ENCODE measurements at regions not wholly inside any gene's neighbourhood (a gene's known extent, or its start where the extent isn't known, plus 50 kb on each side); places are given as distances from the start of the nearest gene placed in this dataset.

DNA sequence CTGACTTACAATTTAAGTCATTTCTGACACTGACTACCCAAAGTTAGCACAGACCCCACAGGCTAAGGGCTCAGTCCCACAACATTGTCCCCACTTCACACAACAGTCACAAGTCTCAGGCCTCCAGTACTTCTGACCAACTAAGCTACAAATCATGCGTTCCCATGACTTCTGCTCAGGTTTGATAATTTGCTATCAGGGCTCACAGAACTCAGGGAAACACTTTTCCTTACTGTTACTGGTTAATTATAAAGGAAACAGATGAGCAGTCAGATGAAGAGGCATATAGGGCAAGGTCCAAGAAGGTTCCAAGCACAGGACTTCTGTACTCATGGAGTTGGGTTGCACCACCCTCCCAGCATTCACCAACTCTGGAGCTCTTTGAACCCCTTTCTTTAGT, 151.2 kb upstream of the TNR start:
- DNase-seq (ENCODE audit: low read depth) = no peak
- H3K4me3 ChIP-seq (ENCODE audit: low read depth, low read length) = no peak overlapping the region
- TF ChIP-seq, protein P1, sequence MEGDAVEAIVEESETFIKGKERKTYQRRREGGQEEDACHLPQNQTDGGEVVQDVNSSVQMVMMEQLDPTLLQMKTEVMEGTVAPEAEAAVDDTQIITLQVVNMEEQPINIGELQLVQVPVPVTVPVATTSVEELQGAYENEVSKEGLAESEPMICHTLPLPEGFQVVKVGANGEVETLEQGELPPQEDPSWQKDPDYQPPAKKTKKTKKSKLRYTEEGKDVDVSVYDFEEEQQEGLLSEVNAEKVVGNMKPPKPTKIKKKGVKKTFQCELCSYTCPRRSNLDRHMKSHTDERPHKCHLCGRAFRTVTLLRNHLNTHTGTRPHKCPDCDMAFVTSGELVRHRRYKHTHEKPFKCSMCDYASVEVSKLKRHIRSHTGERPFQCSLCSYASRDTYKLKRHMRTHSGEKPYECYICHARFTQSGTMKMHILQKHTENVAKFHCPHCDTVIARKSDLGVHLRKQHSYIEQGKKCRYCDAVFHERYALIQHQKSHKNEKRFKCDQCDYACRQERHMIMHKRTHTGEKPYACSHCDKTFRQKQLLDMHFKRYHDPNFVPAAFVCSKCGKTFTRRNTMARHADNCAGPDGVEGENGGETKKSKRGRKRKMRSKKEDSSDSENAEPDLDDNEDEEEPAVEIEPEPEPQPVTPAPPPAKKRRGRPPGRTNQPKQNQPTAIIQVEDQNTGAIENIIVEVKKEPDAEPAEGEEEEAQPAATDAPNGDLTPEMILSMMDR (IDR thresholded peaks at IDR 0.05; ENCODE audit: control insufficient read depth, extremely low read depth, insufficient read depth) = no peak

DNA sequence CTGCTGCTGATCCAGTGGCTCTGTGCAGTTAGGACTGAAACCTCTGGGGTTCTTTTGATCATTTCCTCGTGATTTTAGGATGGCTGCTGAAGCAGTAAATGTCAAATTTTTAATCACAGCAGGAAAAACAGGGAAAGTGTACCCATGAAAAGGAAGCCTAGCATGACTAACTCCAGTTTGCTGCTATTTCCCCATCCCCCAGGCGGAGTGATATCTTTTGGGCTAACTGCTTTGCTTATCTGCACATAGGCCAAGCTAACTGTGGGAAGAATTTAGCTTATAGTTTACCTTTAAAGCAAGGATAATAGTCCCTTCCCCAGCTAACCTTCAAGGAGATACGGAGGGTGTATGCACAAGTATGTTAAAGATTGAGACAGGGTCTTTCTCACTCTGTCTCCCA, 149.8 kb upstream of the TNR start:
- no peak overlapping the region for H3K4me3 ChIP-seq (ENCODE audit: low read depth, low read length)
- DNase-seq (ENCODE audit: low read depth) = no peak
- TF ChIP-seq, protein P1 (IDR thresholded peaks at IDR 0.05; ENCODE audit: control insufficient read depth, extremely low read depth, insufficient read depth) = no peak

DNA sequence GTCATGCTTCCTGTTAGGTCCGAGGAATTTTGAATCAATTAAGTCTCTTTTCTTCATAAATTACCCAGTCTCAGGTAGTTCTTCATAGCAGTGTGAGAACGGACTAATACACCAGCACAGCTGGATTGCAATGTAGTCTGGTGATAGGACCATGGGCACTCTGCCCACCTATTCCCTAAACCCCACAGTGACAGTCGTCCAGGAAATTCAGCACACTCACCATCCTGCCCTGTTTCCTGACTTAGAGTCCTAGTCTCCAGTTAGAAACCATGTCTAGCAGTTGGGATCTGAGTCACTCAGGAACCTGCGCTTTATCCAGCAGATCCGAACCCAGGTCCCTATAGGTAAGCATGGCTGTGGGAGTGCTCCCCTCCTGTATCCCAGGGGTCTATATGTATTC, 149.3 kb upstream of the TNR start:
- TF ChIP-seq, protein P1 (IDR thresholded peaks at IDR 0.05; ENCODE audit: control insufficient read depth, extremely low read depth, insufficient read depth) = no peak
- DNase-seq (ENCODE audit: low read depth) = no peak

DNA sequence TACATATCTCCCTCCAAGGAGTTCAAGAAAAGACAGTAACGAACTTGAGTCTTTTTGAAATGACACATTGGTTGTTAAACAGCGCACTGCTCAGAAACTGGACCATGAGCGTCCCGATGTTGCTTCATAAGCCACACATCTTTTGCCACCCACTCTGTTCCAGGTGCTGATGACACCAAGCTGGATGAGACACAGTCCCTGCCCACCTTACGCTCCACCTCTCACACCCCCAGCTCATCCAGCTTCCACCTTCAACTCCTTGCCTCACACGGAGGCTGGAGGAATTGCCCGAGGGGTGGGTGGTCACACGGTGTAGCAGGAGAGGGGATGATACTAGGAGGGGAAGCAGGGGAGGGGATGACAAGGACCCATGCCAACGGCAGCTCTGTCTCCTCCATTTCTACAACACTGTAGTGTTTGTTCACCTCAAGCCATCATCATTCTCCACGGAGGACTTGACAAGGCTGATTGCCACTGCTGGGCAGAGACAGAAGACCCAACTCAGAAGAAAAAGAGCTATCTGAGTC, 148.5 kb upstream of the TNR start:
- H3K4me3 ChIP-seq (ENCODE audit: low read depth, low read length) = no peak overlapping the region
- no peak for DNase-seq (ENCODE audit: low read depth)
- TF ChIP-seq, protein P1 (IDR thresholded peaks at IDR 0.05; ENCODE audit: control insufficient read depth, extremely low read depth, insufficient read depth) = no peak

More for the DNA sequence above, 149.3 kb upstream of the TNR start:
- no peak overlapping the region for H3K4me3 ChIP-seq (ENCODE audit: low read depth, low read length)

DNA sequence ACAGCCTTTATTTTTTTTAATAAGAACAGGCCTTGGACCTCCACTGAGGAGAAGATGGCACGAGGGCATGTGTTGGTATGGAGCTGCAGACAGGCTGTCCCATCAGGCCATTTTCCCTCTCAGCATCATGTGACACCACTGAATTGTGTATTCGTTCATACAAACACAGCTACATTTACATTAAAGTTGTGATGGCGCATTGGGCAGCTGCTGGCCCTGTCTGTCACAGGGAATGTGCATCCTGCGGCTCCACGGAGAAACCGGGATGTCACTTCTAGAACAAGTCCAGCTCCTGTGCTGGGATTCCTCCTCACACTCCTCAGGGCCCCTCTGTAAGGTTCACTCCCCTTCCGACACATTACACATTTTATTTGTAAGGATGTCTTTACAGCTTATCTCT, 147.6 kb upstream of the TNR start:
- no peak overlapping the region for H3K4me3 ChIP-seq (ENCODE audit: low read depth, low read length)
- no peak for DNase-seq (ENCODE audit: low read depth)
- TF ChIP-seq, protein P1 (IDR thresholded peaks at IDR 0.05; ENCODE audit: control insufficient read depth, extremely low read depth, insufficient read depth) = no peak

DNA sequence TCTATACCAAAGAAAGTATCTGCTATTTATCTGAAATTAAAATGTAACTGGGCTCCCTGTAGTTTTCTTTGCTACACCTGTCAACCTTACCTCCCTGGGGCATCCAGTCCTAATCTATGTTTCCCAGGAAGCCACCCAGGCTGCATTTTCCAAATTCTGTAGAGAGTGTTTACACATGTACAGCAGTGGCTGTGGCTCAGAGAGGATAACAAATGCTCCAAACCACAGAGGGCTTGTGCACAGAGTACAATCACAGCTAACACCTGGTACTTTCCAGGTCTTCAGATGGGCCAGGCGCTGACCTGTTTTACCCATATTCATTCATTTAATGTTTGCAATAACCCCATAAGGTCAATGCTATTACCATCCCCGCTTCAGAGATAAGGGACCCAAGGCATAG, 146.5 kb upstream of the TNR start:
- TF ChIP-seq, protein P1 (IDR thresholded peaks at IDR 0.05; ENCODE audit: control insufficient read depth, extremely low read depth, insufficient read depth) = no peak
- no peak for DNase-seq (ENCODE audit: low read depth)
- no peak overlapping the region for H3K4me3 ChIP-seq (ENCODE audit: low read depth, low read length)

DNA sequence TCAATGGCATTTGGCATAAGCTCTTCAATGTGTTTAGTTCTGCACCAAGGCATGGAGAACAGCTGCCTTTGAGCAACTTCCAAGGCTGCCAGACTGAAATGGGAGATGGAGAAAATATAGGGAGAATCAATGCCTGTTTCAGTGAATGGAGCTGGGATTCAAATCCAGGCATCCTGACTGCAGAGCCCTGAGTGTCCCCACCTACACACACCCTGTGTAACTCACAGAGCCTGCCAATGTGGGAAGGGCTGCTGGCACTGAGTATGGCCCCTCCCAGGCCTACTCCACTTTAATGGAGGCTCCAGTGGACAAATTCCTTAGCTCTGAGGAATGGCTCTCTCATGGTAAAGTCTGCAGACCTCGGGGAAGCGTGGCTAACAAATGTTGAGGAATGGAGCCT, 145.6 kb upstream of the TNR start:
- DNase-seq (ENCODE audit: low read depth) = no peak
- TF ChIP-seq, protein P1 (IDR thresholded peaks at IDR 0.05; ENCODE audit: control insufficient read depth, extremely low read depth, insufficient read depth) = no peak
- no peak overlapping the region for H3K4me3 ChIP-seq (ENCODE audit: low read depth, low read length)
